ENCODE measurements at regions not wholly inside any gene's neighbourhood (a gene's known extent, or its start where the extent isn't known, plus 50 kb on each side); places are given as distances from the start of the nearest gene placed in this dataset.
A peak's percentile ranks its signal among the peaks of the same experiment; 100 is the strongest.

GRCh38 chr6:21665392-21666200 lies 72.0 kb downstream of the SOX4 start:
- H3K27me3 ChIP-seq (ENCODE audit: control insufficient read depth, extremely low read depth, insufficient read depth, low read length): peaks cover 47% of the 10 kb centered on the region
- TF ChIP-seq EZH2 (IDR thresholded peaks at IDR 0.05; ENCODE audit: low read length): peak; percentile 44
- TF ChIP-seq CTCF (optimal IDR thresholded peaks at IDR 0.05 in 1 of 3, IDR thresholded peaks at IDR 0.05 in 1 of 3, conservative IDR thresholded peaks at IDR 0.05 in 1 of 3; ENCODE audit: extremely low read depth in 1 of 3, insufficient read depth in 2 of 3, low read length in 3 of 3): no peak
- no peaks in the 10 kb centered on the region for H3K36me3 ChIP-seq (ENCODE audit: control insufficient read depth in 2 of 2, extremely low read depth in 1 of 2, insufficient read depth in 2 of 2, low read length in 2 of 2)
- no peak overlapping the region for H3K9ac ChIP-seq (ENCODE audit: control insufficient read depth, extremely low read depth, insufficient read depth, low read length)
- FAIRE-seq: no peak
- H3K9me3 ChIP-seq (ENCODE audit: control insufficient read depth, low read depth, low read length): no peaks in the 10 kb centered on the region
- H3K4me3 ChIP-seq (ENCODE audit: control insufficient read depth in 2 of 3, extremely low read depth in 1 of 3, insufficient read depth in 2 of 3, low read depth in 1 of 3, low read length in 3 of 3): peak overlapping the region in 2 of 3 experiments; percentile 62 to 70
- H3K4me1 ChIP-seq (ENCODE audit: control insufficient read depth, extremely low read depth, insufficient read depth, low read length): peaks cover 3% of the 10 kb centered on the region
- no peak overlapping the region for H2AFZ ChIP-seq (ENCODE audit: control insufficient read depth, low read length)
- dilution Hi-C loops (cut with MboI; ENCODE audit: extremely low pct_ligation_motif_present, low sequenced_read_pairs): no loop called here
- H3K27ac ChIP-seq (ENCODE audit: control insufficient read depth, insufficient read depth, low read length): no peak overlapping the region
- no peaks in the 10 kb centered on the region for H4K20me1 ChIP-seq (ENCODE audit: control insufficient read depth, extremely low read depth, insufficient read depth, low read length)
- DNase-seq (ENCODE audit: low read depth, low spot score): no peak
- peak overlapping the region; percentile 82 for H3K4me2 ChIP-seq (ENCODE audit: control insufficient read depth, extremely low read depth, insufficient read depth, low read depth, low read length)
- no peaks in the 10 kb centered on the region for H3K79me2 ChIP-seq (ENCODE audit: control insufficient read depth, insufficient read depth, low read length)
- no peaks in the 10 kb centered on the region for H3K9me1 ChIP-seq (ENCODE audit: control insufficient read depth, extremely low read depth, insufficient read depth, low read length)

- Histone ChIP-seq H3K27me3 (ENCODE audit: control insufficient read depth, extremely low read depth, insufficient read depth, low read length) (peaks cover 47% of the 10 kb centered on the region), H3K4me2 (ENCODE audit: control insufficient read depth, extremely low read depth, insufficient read depth, low read depth, low read length) (peak overlapping the region; percentile 82), H2AFZ (ENCODE audit: control insufficient read depth, low read length) (peak overlapping the region; percentile 65), H3K79me2 (ENCODE audit: control insufficient read depth, insufficient read depth, low read length) (no peaks in the 10 kb centered on the region), H3K9me3 (ENCODE audit: control insufficient read depth, low read depth, low read length) (no peaks in the 10 kb centered on the region), H3K9me1 (ENCODE audit: control insufficient read depth, extremely low read depth, insufficient read depth, low read length) (no peaks in the 10 kb centered on the region), H3K4me1 (ENCODE audit: control insufficient read depth, extremely low read depth, insufficient read depth, low read length) (peaks cover 3% of the 10 kb centered on the region), H3K4me3 (ENCODE audit: control insufficient read depth in 2 of 3, extremely low read depth in 1 of 3, insufficient read depth in 2 of 3, low read depth in 1 of 3, low read length in 3 of 3) (peak overlapping the region in 2 of 3 experiments; percentile 38 to 68), H3K36me3 (ENCODE audit: control insufficient read depth in 2 of 2, extremely low read depth in 1 of 2, insufficient read depth in 2 of 2, low read length in 2 of 2) (no peaks in the 10 kb centered on the region), H4K20me1 (ENCODE audit: control insufficient read depth, extremely low read depth, insufficient read depth, low read length) (no peaks in the 10 kb centered on the region), H3K27ac (ENCODE audit: control insufficient read depth, insufficient read depth, low read length) (no peak overlapping the region), H3K9ac (ENCODE audit: control insufficient read depth, extremely low read depth, insufficient read depth, low read length) (no peak overlapping the region)
- FAIRE-seq (no peak), DNase-seq (ENCODE audit: low read depth, low spot score) (no peak)
- dilution Hi-C loops (cut with MboI; ENCODE audit: extremely low pct_ligation_motif_present, low sequenced_read_pairs): no loop called here
- TF ChIP-seq CTCF (optimal IDR thresholded peaks at IDR 0.05 in 1 of 3, IDR thresholded peaks at IDR 0.05 in 1 of 3, conservative IDR thresholded peaks at IDR 0.05 in 1 of 3; ENCODE audit: extremely low read depth in 1 of 3, insufficient read depth in 2 of 3, low read length in 3 of 3) (no peak), EZH2 (IDR thresholded peaks at IDR 0.05; ENCODE audit: low read length) (peak; percentile 76)
Measured at GRCh38 chr6:21666201-21666691, 72.7 kb downstream of the SOX4 start.

Data from keratinocyte (primary cell).